Colonic mucosa (tissue), 4 donors: ENCODE measurements at regions not wholly inside any gene's neighbourhood (a gene's known extent, or its start where the extent isn't known, plus 50 kb on each side); places are given as distances from the start of the nearest gene placed in this dataset.
"Not testable (repeated sequence)": the region's sequence is repeated elsewhere in the genome, so short reads cannot be mapped to it uniquely, and the experiment has no call there.

Experiments
- DNase-seq: peaks from one replicate; pipeline ENCODE4 v3.0.0-alpha.2; 2020
- H3K27ac ChIP-seq: fragments of 200-600 bp; one replicate; pipeline ENCODE4 v1.8.0; 2021
- H3K27me3 ChIP-seq: fragments of 200-600 bp; one replicate; pipeline ENCODE4 v1.8.0; 2021
- H3K36me3 ChIP-seq: fragments of 200-600 bp; one replicate; pipeline ENCODE4 v1.8.0; 2021
- H3K4me1 ChIP-seq: fragments of 200-600 bp; one replicate; pipeline ENCODE4 v1.8.0; 2021; ENCODE audit warnings: mild to moderate bottlenecking
- H3K4me3 ChIP-seq: fragments of 200-600 bp; one replicate; pipeline ENCODE4 v1.8.0; 2021
- H3K9ac ChIP-seq, 2 donors: one replicate each; pipeline ENCODE4 v1.7.0; 2013; ENCODE audit warnings: control low read depth in 2 of 2, low read depth in 2 of 2, low read length in 2 of 2
- H3K9me3 ChIP-seq: fragments of 200-600 bp; one replicate; pipeline ENCODE4 v1.8.0; 2021
- CTCF ChIP-seq: fragments of 200-600 bp; IDR thresholded peaks from one replicate; pipeline ENCODE4 v1.8.0; 2022; ENCODE audit warnings: antibody characterized with exemption, mild to moderate bottlenecking
- intact Hi-C: fragments of 100-400 bp; cut with DNase I; formaldehyde crosslinking; loops from one replicate; pipeline ENCODE4 v1.14.1; 2022
- donor health status: healthy.
- donor health status: DM: no; HTN: no; CAD: no.
- donor health status: DM: no; HTN: no; CAD: no.

GRCh38 chr12:97983796-97984195, 521.2 kb downstream of the RMST start:
- Histone ChIP-seq H3K9ac (no peak overlapping the region), H3K9me3 (no peaks in the 10 kb centered on the region), H3K4me1 (no peaks in the 10 kb centered on the region), H3K4me3 (no peak overlapping the region), H3K27ac (no peak overlapping the region), H3K27me3 (no peaks in the 10 kb centered on the region), H3K36me3 (no peaks in the 10 kb centered on the region)
- intact Hi-C loops = no loop called here
- TF ChIP-seq CTCF = no peak
- no peak for DNase-seq

GRCh38 chr12:97984436-97984835, 521.8 kb downstream of the RMST start:
- no peak overlapping the region for H3K4me3 ChIP-seq
- H3K9me3 ChIP-seq = no peaks in the 10 kb centered on the region
- no peak overlapping the region for H3K9ac ChIP-seq
- intact Hi-C loops = no loop called here
- no peak for DNase-seq
- no peaks in the 10 kb centered on the region for H3K4me1 ChIP-seq
- TF ChIP-seq CTCF = no peak
- H3K36me3 ChIP-seq = no peaks in the 10 kb centered on the region
- no peaks in the 10 kb centered on the region for H3K27me3 ChIP-seq
- H3K27ac ChIP-seq = no peak overlapping the region

- Histone ChIP-seq H3K9ac (no peak overlapping the region), H3K9me3 (no peaks in the 10 kb centered on the region)
- intact Hi-C loops = no loop called here
Observed at GRCh38 chr12:97984974-97985580, 522.5 kb downstream of the RMST start.

GRCh38 chr12:97985834-97986233, 523.2 kb downstream of the RMST start:
- DNase-seq = no peak
- Histone ChIP-seq H3K36me3 (no peaks in the 10 kb centered on the region), H3K4me3 (no peak overlapping the region), H3K27ac (no peak overlapping the region), H3K27me3 (no peaks in the 10 kb centered on the region), H3K9ac (no peak overlapping the region), H3K4me1 (no peaks in the 10 kb centered on the region), H3K9me3 (no peaks in the 10 kb centered on the region)
- intact Hi-C loops = no loop called here
- TF ChIP-seq CTCF = no peak

More at GRCh38 chr12:97984974-97985580, 522.5 kb downstream of the RMST start:
- H3K36me3 ChIP-seq = no peaks in the 10 kb centered on the region
- DNase-seq = no peak
- TF ChIP-seq CTCF = no peak
- H3K27me3 ChIP-seq = no peaks in the 10 kb centered on the region
- no peaks in the 10 kb centered on the region for H3K4me1 ChIP-seq
- H3K27ac ChIP-seq = no peak overlapping the region
- H3K4me3 ChIP-seq = no peak overlapping the region

GRCh38 chr12:97988588-97988987, 526.0 kb downstream of the RMST start:
- intact Hi-C loops, H3K9ac ChIP-seq, H3K9me3 ChIP-seq, H3K4me1 ChIP-seq, H3K36me3 ChIP-seq, H3K27me3 ChIP-seq, H3K27ac ChIP-seq, H3K4me3 ChIP-seq, DNase-seq: not testable (repeated sequence)

GRCh38 chr12:97989366-97989940, 525.9 kb upstream of the TMPO start:
- no peaks in the 10 kb centered on the region for H3K36me3 ChIP-seq
- intact Hi-C loops = no loop called here
- no peak for DNase-seq
- no peak overlapping the region for H3K9ac ChIP-seq
- no peak overlapping the region for H3K27ac ChIP-seq
- no peak overlapping the region for H3K4me3 ChIP-seq
- no peaks in the 10 kb centered on the region for H3K27me3 ChIP-seq
- no peaks in the 10 kb centered on the region for H3K9me3 ChIP-seq
- TF ChIP-seq CTCF = no peak
- no peaks in the 10 kb centered on the region for H3K4me1 ChIP-seq
